Caki2 (cell line): ENCODE measurements at regions not wholly inside any gene's neighbourhood (a gene's known extent, or its start where the extent isn't known, plus 50 kb on each side); places are given as distances from the start of the nearest gene placed in this dataset.
"Not testable (repeated sequence)": the region's sequence is repeated elsewhere in the genome, so short reads cannot be mapped to it uniquely, and the experiment has no call there.

Experiments used
- DNase-seq: peaks from one replicate; pipeline ENCODE4 v3.0.0-alpha.2; 2015; ENCODE audit warnings: low read depth
- in situ Hi-C: cut with HindIII; loops from 2 replicates; pipeline ENCODE4 v1.10.0; 2016; ENCODE audit warnings: low sequenced_read_pairs, low pct_unique_long_range_greater_than_20kb, mixed read lengths

- no peak for DNase-seq
- in situ Hi-C loops = no loop called here
These were observed 335.0 kb upstream of the SYNCRIP start for GRCh38 chr6:85977661-85978060.

GRCh38 chr6:85975957-85976356 lies 333.3 kb upstream of the SYNCRIP start:
- DNase-seq = no peak
- in situ Hi-C loops = no loop called here

GRCh38 chr6:85971238-85971637 lies 328.6 kb upstream of the SYNCRIP start:
- no peak for DNase-seq
- in situ Hi-C loops = no loop called here

GRCh38 chr6:85966828-85967227 lies 324.1 kb upstream of the SYNCRIP start:
- in situ Hi-C loops = no loop called here
- no peak for DNase-seq

- DNase-seq = no peak
- in situ Hi-C loops = no loop called here
These were observed 319.1 kb upstream of the SYNCRIP start for GRCh38 chr6:85961746-85962145.

GRCh38 chr6:85961125-85961524 lies 318.4 kb upstream of the SYNCRIP start:
- no peak for DNase-seq
- in situ Hi-C loops = no loop called here

GRCh38 chr6:85948481-85948880 lies 305.8 kb upstream of the SYNCRIP start:
- in situ Hi-C loops = no loop called here
- DNase-seq = no peak

GRCh38 chr6:85945459-85946185 lies 302.9 kb upstream of the SYNCRIP start:
- DNase-seq = no peak
- in situ Hi-C loops = no loop called here

- DNase-seq = no peak
- in situ Hi-C loops = no loop called here
These were observed 302.1 kb upstream of the SYNCRIP start for GRCh38 chr6:85944776-85945175.

- DNase-seq = no peak
- in situ Hi-C loops = no loop called here
These were observed 300.2 kb upstream of the SYNCRIP start for GRCh38 chr6:85942844-85943243.

GRCh38 chr6:85936916-85937315 lies 294.2 kb upstream of the SYNCRIP start:
- DNase-seq = no peak
- in situ Hi-C loops = no loop called here

- in situ Hi-C loops = no loop called here
- DNase-seq = peak; percentile 54
These were observed 280.3 kb upstream of the SYNCRIP start for GRCh38 chr6:85923013-85923430.

- no peak for DNase-seq
- in situ Hi-C loops = no loop called here
These were observed 278.1 kb upstream of the SYNCRIP start for GRCh38 chr6:85920782-85921181.

GRCh38 chr6:85917522-85917921 lies 274.8 kb upstream of the SYNCRIP start:
- DNase-seq = no peak
- in situ Hi-C loops = no loop called here

GRCh38 chr6:85913001-85913400 lies 270.3 kb upstream of the SYNCRIP start:
- DNase-seq = no peak
- in situ Hi-C loops = no loop called here

- no peak for DNase-seq
- in situ Hi-C loops = no loop called here
These were observed 269.9 kb upstream of the SYNCRIP start for GRCh38 chr6:85912582-85912981.

GRCh38 chr6:85911067-85911466 lies 268.4 kb upstream of the SYNCRIP start:
- DNase-seq = no peak
- in situ Hi-C loops = no loop called here

GRCh38 chr6:85908120-85908519 lies 265.4 kb upstream of the SYNCRIP start:
- DNase-seq, in situ Hi-C loops: not testable (repeated sequence)

- in situ Hi-C loops = no loop called here
- DNase-seq = no peak
These were observed 249.7 kb upstream of the SYNCRIP start for GRCh38 chr6:85892346-85892745.

GRCh38 chr6:85887461-85887860 lies 244.8 kb upstream of the SYNCRIP start:
- no peak for DNase-seq
- in situ Hi-C loops = no loop called here
